Mucosa of descending colon (tissue), 3 donors: ENCODE measurements at regions not wholly inside any gene's neighbourhood (a gene's known extent, or its start where the extent isn't known, plus 50 kb on each side); places are given as distances from the start of the nearest gene placed in this dataset.

Source experiments
- ATAC-seq: fragments of 200-7000 bp; cut with Tn5 transposase; one replicate; pipeline ENCODE4 v1.9.1; 2020; ENCODE audit warnings: mild to moderate bottlenecking, moderate library complexity
- DNase-seq, 3 donors: peaks; one replicate each; pipeline ENCODE4 v3.0.0-alpha.2; 2020
- H3K36me3 ChIP-seq: fragments of 200-600 bp; one replicate; pipeline ENCODE4 v1.8.0; 2021; ENCODE audit warnings: low read depth, mild to moderate bottlenecking
- H3K4me1 ChIP-seq: fragments of 200-600 bp; one replicate; pipeline ENCODE4 v1.8.0; 2021; ENCODE audit warnings: low read depth, mild to moderate bottlenecking
- H3K4me3 ChIP-seq: fragments of 200-600 bp; one replicate; pipeline ENCODE4 v1.8.0; 2021; ENCODE audit warnings: mild to moderate bottlenecking
- H3K9me3 ChIP-seq: fragments of 200-600 bp; one replicate; pipeline ENCODE4 v1.8.0; 2021; ENCODE audit warnings: mild to moderate bottlenecking
- CTCF ChIP-seq: fragments of 200-600 bp; IDR thresholded peaks from one replicate; pipeline ENCODE4 v1.8.0; 2022; ENCODE audit warnings: antibody characterized with exemption, mild to moderate bottlenecking
- intact Hi-C, 2 donors: fragments of 100-400 bp; cut with DNase I in 1 of 2; cut with micrococcal nuclease in 1 of 2; formaldehyde crosslinking; loops; one replicate each; pipeline versions ENCODE4 v1.11.0 to v1.11.1; 2022; cut with DNase I, micrococcal nuclease
- donor health status: DM: no; HTN: no; CAD: no; lungs with moderate emphysema.
- donor health status: DM: no; HTN: no; CAD: no.
- donor health status: DM: no; HTN: yes; CAD: no.

GRCh38 chr3:141418751-141419150 is 50.4 kb downstream of the ZBTB38 start:
- H3K4me1 ChIP-seq, result peaks cover 3% of the 10 kb centered on the region
- no peak for ATAC-seq
- no peak for DNase-seq
- intact Hi-C loops, result no loop called here
- no peaks in the 10 kb centered on the region for H3K36me3 ChIP-seq
- H3K4me3 ChIP-seq, result no peak overlapping the region
- H3K9me3 ChIP-seq, result no peaks in the 10 kb centered on the region
- no peak for TF ChIP-seq CTCF

GRCh38 chr3:141419946-141420345 is 51.6 kb downstream of the ZBTB38 start:
- TF ChIP-seq CTCF, result no peak
- intact Hi-C loops, result no loop called here
- ATAC-seq, result peak; percentile 12
- Histone ChIP-seq H3K4me1 (peaks cover 3% of the 10 kb centered on the region), H3K9me3 (no peaks in the 10 kb centered on the region), H3K36me3 (no peaks in the 10 kb centered on the region), H3K4me3 (no peak overlapping the region)
- DNase-seq, result no peak

- no peak for TF ChIP-seq CTCF
- ATAC-seq (no peak), DNase-seq (no peak)
- Histone ChIP-seq H3K4me1 (peaks cover 13% of the 10 kb centered on the region), H3K4me3 (no peak overlapping the region), H3K36me3 (no peaks in the 10 kb centered on the region), H3K9me3 (no peaks in the 10 kb centered on the region)
- intact Hi-C loops, result no loop called here
These were observed 52.9 kb downstream of the ZBTB38 start for GRCh38 chr3:141421186-141421585.

GRCh38 chr3:141421639-141422319 is 53.5 kb downstream of the ZBTB38 start:
- DNase-seq, result peak in 1 of 3 donors; percentile 1
- Histone ChIP-seq H3K36me3 (no peaks in the 10 kb centered on the region), H3K4me1 (peaks cover 19% of the 10 kb centered on the region), H3K4me3 (no peak overlapping the region), H3K9me3 (no peaks in the 10 kb centered on the region)
- TF ChIP-seq CTCF, result no peak
- intact Hi-C loops, result no loop called here
- ATAC-seq, result no peak

GRCh38 chr3:141422961-141423582 is 54.8 kb downstream of the ZBTB38 start:
- ATAC-seq (no peak), DNase-seq (peak in 1 of 3 donors; percentile 4)
- Histone ChIP-seq H3K4me1 (peaks cover 24% of the 10 kb centered on the region), H3K9me3 (no peaks in the 10 kb centered on the region), H3K36me3 (no peaks in the 10 kb centered on the region), H3K4me3 (no peak overlapping the region)
- TF ChIP-seq CTCF, result no peak
- intact Hi-C loops, result no loop called here
